A673 (cell line): ENCODE measurements at regions not wholly inside any gene's neighbourhood (a gene's known extent, or its start where the extent isn't known, plus 50 kb on each side); places are given as distances from the start of the nearest gene placed in this dataset.
"Not testable (repeated sequence)": the region's sequence is repeated elsewhere in the genome, so short reads cannot be mapped to it uniquely, and the experiment has no call there.

ENCODE experiments used
- BruUV-seq: library from RNA; stranded (reverse); fragments of 400-500 nt; replicated peaks from 2 replicates; lab custom pipeline; 2021; lab: Mats Ljungman, UMichigan
- CTCF ChIA-PET: fragments of 300-600 bp; sonication (Branson Sonifier 250); formaldehyde crosslinking; loops from one replicate; lab custom pipeline; 2022; ENCODE audit warnings: antibody characterized with exemption; lab: Charles Lee
- POLR2A ChIA-PET: fragments of 300-600 bp; sonication (Branson Sonifier 250); formaldehyde crosslinking; loops from one replicate; lab custom pipeline; 2022; ENCODE audit warnings: antibody characterized with exemption; ENCODE audit not compliant: low non-redundant PET; lab: Charles Lee
- DNase-seq: peaks from one replicate; pipeline ENCODE4 v3.0.0-alpha.2; 2015; ENCODE audit warnings: low spot score
- H3K27ac ChIP-seq: fragments of 200-600 bp; sonication (generic); 2 replicates; pipeline ENCODE4 v1.5.1; 2016; ENCODE audit warnings: mixed run types, low read depth, mild to moderate bottlenecking, mixed read lengths, antibody characterized with exemption, low read length; ENCODE audit not compliant: poor library complexity, severe bottlenecking
- H3K27me3 ChIP-seq: fragments of 200-600 bp; sonication (generic); replicated peaks from 2 replicates; pipeline ENCODE4 v1.6.1; 2017; ENCODE audit warnings: mixed run types, low read depth, mild to moderate bottlenecking, mixed read lengths, antibody characterized with exemption, low read length; ENCODE audit not compliant: insufficient read depth, poor library complexity
- H3K36me3 ChIP-seq: fragments of 200-600 bp; sonication (generic); 2 replicates; pipeline ENCODE4 v1.6.1; 2016; ENCODE audit warnings: mixed run types, mild to moderate bottlenecking, mixed read lengths, antibody characterized with exemption, low read length; ENCODE audit not compliant: insufficient read depth, poor library complexity, severe bottlenecking
- H3K4me1 ChIP-seq: fragments of 200-600 bp; sonication (generic); 2 replicates; pipeline ENCODE4 v1.6.1; 2017; ENCODE audit warnings: mixed run types, mild to moderate bottlenecking, mixed read lengths, antibody characterized with exemption, low read length; ENCODE audit not compliant: insufficient read depth, poor library complexity, severe bottlenecking
- H3K4me3 ChIP-seq: fragments of 200-600 bp; sonication (generic); 2 replicates; pipeline ENCODE4 v1.5.1; 2016; ENCODE audit warnings: low read depth, mixed run types, mild to moderate bottlenecking, mixed read lengths, low read length; ENCODE audit not compliant: poor library complexity, severe bottlenecking
- H3K9me3 ChIP-seq: fragments of 200-600 bp; sonication (generic); 2 replicates; pipeline ENCODE4 v1.6.1; 2016; ENCODE audit warnings: mixed run types, low read depth, mild to moderate bottlenecking, mixed read lengths, antibody characterized with exemption, low read length; ENCODE audit not compliant: poor library complexity, severe bottlenecking
- EZH2 ChIP-seq: fragments of 200-600 bp; sonication (generic); IDR thresholded peaks from 2 replicates; pipeline ENCODE4 v1.6.1; 2017; ENCODE audit warnings: borderline replicate concordance, low read depth, mild to moderate bottlenecking, mixed read lengths, antibody characterized with exemption, low read length; ENCODE audit not compliant: poor library complexity, severe bottlenecking
- intact Hi-C: fragments of 100-400 bp; cut with micrococcal nuclease; formaldehyde crosslinking; loops from one replicate; pipeline ENCODE4 v1.10.0; 2022; ENCODE audit not compliant: unreplicated experiment
- TF ChIP-seq, protein P1 (sequence below): fragments of 300-800, 200-600 bp; sonication (generic); conservative IDR thresholded peaks from 2 replicates; pipeline ENCODE4 v1.5.1; 2017; ENCODE audit warnings: low read depth, mild to moderate bottlenecking, antibody characterized with exemption, low read length, moderate library complexity, mixed read lengths

- Histone ChIP-seq H3K27ac (no peak overlapping the region), H3K4me1 (no peaks in the 10 kb centered on the region), H3K27me3 (peaks cover 4% of the 10 kb centered on the region), H3K4me3 (no peak overlapping the region), H3K36me3 (no peaks in the 10 kb centered on the region), H3K9me3 (no peaks in the 10 kb centered on the region)
- intact Hi-C loops: no loop called here
- no peak for DNase-seq
- CTCF ChIA-PET: no interaction called here
- POLR2A ChIA-PET: no interaction called here
- TF ChIP-seq EZH2: no peak
- TF ChIP-seq, protein P1, sequence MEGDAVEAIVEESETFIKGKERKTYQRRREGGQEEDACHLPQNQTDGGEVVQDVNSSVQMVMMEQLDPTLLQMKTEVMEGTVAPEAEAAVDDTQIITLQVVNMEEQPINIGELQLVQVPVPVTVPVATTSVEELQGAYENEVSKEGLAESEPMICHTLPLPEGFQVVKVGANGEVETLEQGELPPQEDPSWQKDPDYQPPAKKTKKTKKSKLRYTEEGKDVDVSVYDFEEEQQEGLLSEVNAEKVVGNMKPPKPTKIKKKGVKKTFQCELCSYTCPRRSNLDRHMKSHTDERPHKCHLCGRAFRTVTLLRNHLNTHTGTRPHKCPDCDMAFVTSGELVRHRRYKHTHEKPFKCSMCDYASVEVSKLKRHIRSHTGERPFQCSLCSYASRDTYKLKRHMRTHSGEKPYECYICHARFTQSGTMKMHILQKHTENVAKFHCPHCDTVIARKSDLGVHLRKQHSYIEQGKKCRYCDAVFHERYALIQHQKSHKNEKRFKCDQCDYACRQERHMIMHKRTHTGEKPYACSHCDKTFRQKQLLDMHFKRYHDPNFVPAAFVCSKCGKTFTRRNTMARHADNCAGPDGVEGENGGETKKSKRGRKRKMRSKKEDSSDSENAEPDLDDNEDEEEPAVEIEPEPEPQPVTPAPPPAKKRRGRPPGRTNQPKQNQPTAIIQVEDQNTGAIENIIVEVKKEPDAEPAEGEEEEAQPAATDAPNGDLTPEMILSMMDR: no peak
- no TSS peak for BruUV-seq
Measured at GRCh38 chr16:54742436-54742835, 188.2 kb upstream of the IRX5 start.

DNA sequence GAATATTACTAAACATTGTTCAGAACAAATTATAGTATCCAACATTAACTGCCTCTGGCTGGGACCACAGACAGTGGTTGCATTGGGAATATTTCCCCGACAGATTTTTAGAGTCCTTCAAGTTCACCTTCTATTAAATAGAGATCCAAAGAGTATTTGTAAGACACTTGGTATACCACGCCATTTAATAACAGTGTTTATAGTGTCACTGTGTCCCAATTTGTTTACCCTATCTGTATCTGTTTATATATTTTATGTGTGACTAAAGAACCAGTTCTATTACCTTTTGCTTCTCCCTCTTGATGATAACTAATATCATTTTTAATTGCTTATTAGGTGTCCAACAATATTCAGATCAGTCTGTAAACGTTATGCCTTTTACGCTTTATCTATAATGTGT, 191.3 kb upstream of the IRX5 start:
- Histone ChIP-seq H3K27me3 (peaks cover 4% of the 10 kb centered on the region), H3K9me3 (no peaks in the 10 kb centered on the region), H3K4me1 (no peaks in the 10 kb centered on the region), H3K4me3 (no peak overlapping the region), H3K36me3 (no peaks in the 10 kb centered on the region), H3K27ac (no peak overlapping the region)
- BruUV-seq: no TSS peak
- intact Hi-C loops: no loop called here
- POLR2A ChIA-PET: no interaction called here
- no peak for TF ChIP-seq EZH2
- TF ChIP-seq, protein P1: no peak
- DNase-seq: no peak
- CTCF ChIA-PET: no interaction called here

DNA sequence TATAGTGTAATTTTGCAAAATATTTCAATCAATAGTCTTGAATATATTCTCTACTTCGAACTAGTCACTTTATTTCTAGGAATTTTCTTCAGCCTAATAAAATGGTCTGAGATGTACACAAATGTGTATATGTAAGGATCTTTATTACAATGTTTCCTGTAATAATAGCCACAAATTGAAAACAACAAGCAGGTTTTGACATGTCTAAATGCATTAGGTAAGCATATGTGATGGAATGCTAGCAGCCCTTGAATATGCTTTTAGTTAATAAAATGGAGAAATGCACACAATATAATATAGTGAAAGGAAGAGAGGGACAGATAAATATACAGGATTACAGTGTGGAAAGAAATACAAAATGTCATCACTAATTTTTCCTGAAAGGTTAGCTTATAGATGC, 196.5 kb upstream of the IRX5 start:
- DNase-seq: no peak
- Histone ChIP-seq H3K27ac (no peak overlapping the region), H3K4me1 (no peaks in the 10 kb centered on the region), H3K9me3 (no peaks in the 10 kb centered on the region), H3K4me3 (no peak overlapping the region), H3K36me3 (no peaks in the 10 kb centered on the region), H3K27me3 (no peaks in the 10 kb centered on the region)
- CTCF ChIA-PET: no interaction called here
- intact Hi-C loops: no loop called here
- TF ChIP-seq EZH2: no peak
- TF ChIP-seq, protein P1: no peak
- POLR2A ChIA-PET: no interaction called here
- BruUV-seq: no TSS peak

GRCh38 chr16:54727696-54728095, 203.0 kb upstream of the IRX5 start:
- BruUV-seq, POLR2A ChIA-PET, intact Hi-C loops, H3K36me3 ChIP-seq, H3K9me3 ChIP-seq, H3K4me1 ChIP-seq, H3K27ac ChIP-seq, CTCF ChIA-PET, DNase-seq, H3K27me3 ChIP-seq, H3K4me3 ChIP-seq: not testable (repeated sequence)
